OCI-LY7 (cell line): ENCODE measurements at regions not wholly inside any gene's neighbourhood (a gene's known extent, or its start where the extent isn't known, plus 50 kb on each side); places are given as distances from the start of the nearest gene placed in this dataset.

ENCODE experiments used
- CTCF ChIP-seq: fragments of 200-600 bp; sonication (generic); conservative IDR thresholded peaks from 2 replicates; pipeline ENCODE4 v1.5.1; 2014; ENCODE audit warnings: mild to moderate bottlenecking, antibody characterized with exemption, low read length, moderate library complexity, mixed read lengths
- EZH2phosphoT487 ChIP-seq: fragments of 200-600 bp; sonication (generic); IDR thresholded peaks from 2 replicates; pipeline ENCODE4 v1.6.1; 2018; ENCODE audit warnings: low read depth, borderline replicate concordance, mild to moderate bottlenecking, mixed run types, antibody characterized with exemption, low read length, moderate library complexity, mixed read lengths

DNA sequence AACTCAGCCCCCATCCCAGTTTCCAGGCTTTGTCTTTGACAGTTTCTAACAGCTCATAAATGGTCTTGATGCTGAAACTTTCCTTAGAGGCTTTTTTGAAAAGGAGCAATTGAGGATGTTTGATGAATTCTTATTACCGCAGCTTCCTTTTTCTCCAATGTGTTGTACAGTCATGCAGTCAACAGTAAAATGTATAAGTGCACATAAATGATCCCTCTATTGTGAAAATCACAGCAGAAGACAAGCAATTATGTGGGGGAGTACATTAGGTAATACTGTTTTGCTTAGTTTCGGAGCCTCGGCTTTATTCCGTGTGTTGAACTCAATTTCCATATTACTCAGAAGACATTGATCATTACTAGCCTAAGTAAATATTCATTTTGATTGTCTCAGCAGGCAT, 673.7 kb downstream of the CDH8 start:
- TF ChIP-seq CTCF = no peak
- TF ChIP-seq EZH2phosphoT487 = no peak
